DND-41 (cell line): ENCODE measurements at regions not wholly inside any gene's neighbourhood (a gene's known extent, or its start where the extent isn't known, plus 50 kb on each side); places are given as distances from the start of the nearest gene placed in this dataset.

Experiments used
- ATAC-seq: fragments of 200-7000 bp; cut with Tn5 transposase; 3 replicates; pipeline ENCODE4 v1.9.1; 2021; ENCODE audit warnings: low read depth; ENCODE audit not compliant: insufficient read depth
- DNase-seq: peaks from one replicate; pipeline ENCODE4 v3.0.0-alpha.2; 2020
- H2AFZ ChIP-seq: 2 replicates; pipeline ENCODE4 v1.6.0; 2012; ENCODE audit warnings: low read depth, low read length
- H3K27ac ChIP-seq: 2 replicates; pipeline ENCODE4 v1.5.1; 2012; ENCODE audit warnings: low read length, inconsistent platforms
- H3K27me3 ChIP-seq: fragments of 200-600 bp; sonication (generic); 2 replicates; pipeline ENCODE4 v1.6.0; 2012; ENCODE audit warnings: low read length, mild to moderate bottlenecking, inconsistent platforms; ENCODE audit not compliant: insufficient read depth, poor library complexity
- H3K36me3 ChIP-seq: 2 replicates; pipeline ENCODE4 v1.5.1; 2012; ENCODE audit warnings: low read length, inconsistent platforms; ENCODE audit not compliant: insufficient read depth
- H3K4me1 ChIP-seq: 2 replicates; pipeline ENCODE4 v1.5.1; 2012; ENCODE audit warnings: mild to moderate bottlenecking, low read length; ENCODE audit not compliant: insufficient read depth
- H3K4me2 ChIP-seq: 2 replicates; pipeline ENCODE4 v1.6.0; 2012; ENCODE audit warnings: mild to moderate bottlenecking, moderate library complexity, low read length, inconsistent platforms; ENCODE audit not compliant: insufficient read depth
- H3K4me3 ChIP-seq, 2 experiments: fragments of 200-600 bp in 1 of 2; shearing (Covaris generic) in 1 of 2; 2 replicates each; pipeline ENCODE4 v1.5.1; 2012 to 2016; ENCODE audit warnings: inconsistent platforms in 2 of 2, low read length in 2 of 2, mild to moderate bottlenecking in 2 of 2, low read depth in 1 of 2, moderate library complexity in 1 of 2
- H3K79me2 ChIP-seq: 2 replicates; pipeline ENCODE4 v1.6.0; 2012; ENCODE audit warnings: low read length, inconsistent platforms; ENCODE audit not compliant: insufficient read depth
- H3K9ac ChIP-seq: 2 replicates; pipeline ENCODE4 v1.6.0; 2012; ENCODE audit warnings: low read depth, mild to moderate bottlenecking, inconsistent platforms, low read length, moderate library complexity
- H3K9me3 ChIP-seq: 2 replicates; pipeline ENCODE4 v1.5.1; 2012; ENCODE audit warnings: low read length, moderate library complexity, mild to moderate bottlenecking, inconsistent platforms; ENCODE audit not compliant: insufficient read depth, severe bottlenecking
- H4K20me1 ChIP-seq: 2 replicates; pipeline ENCODE4 v1.6.0; 2012; ENCODE audit warnings: low read length; ENCODE audit not compliant: insufficient read depth
- CTCF ChIP-seq: IDR thresholded peaks from 2 replicates; pipeline ENCODE4 v1.5.1; 2012; ENCODE audit warnings: borderline replicate concordance, low read length, moderate library complexity, mild to moderate bottlenecking; ENCODE audit not compliant: poor library complexity, severe bottlenecking; ENCODE audit errors: extremely low read depth
- EZH2 ChIP-seq: IDR thresholded peaks from 3 replicates; pipeline ENCODE4 v1.6.1; 2012; ENCODE audit warnings: borderline replicate concordance, low read depth, mild to moderate bottlenecking, moderate library complexity, low read length, inconsistent platforms; ENCODE audit not compliant: severe bottlenecking

DNA sequence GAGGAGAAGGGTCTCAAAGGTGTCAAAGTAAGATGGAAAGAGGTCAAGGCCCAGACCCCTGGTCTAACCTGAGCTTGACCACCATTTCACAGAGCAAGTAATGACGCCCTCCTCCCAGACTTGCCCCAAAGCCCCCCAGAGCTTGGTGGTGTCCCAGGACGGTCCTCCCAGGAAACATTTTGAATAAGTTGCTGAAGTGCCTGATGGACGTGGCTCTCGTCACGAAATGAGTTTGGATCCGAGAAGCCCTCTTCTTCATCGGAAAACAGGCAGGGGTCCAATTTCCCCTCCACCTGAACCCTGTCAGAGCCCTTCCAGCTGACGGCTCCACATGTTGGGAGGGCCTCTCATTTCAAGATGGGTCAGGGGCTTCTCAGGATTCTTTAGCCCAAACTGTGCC is 54.5 kb upstream of the TPM4 start:
- H3K9me3 ChIP-seq = no peaks in the 10 kb centered on the region
- no peaks in the 10 kb centered on the region; the same call in 1 of the 2 replicates for H4K20me1 ChIP-seq
- no peak overlapping the region for H3K4me2 ChIP-seq
- no peak overlapping the region for H3K4me3 ChIP-seq
- DNase-seq (no peak), ATAC-seq (no peak)
- no peaks in the 10 kb centered on the region for H3K27me3 ChIP-seq
- no peak for TF ChIP-seq CTCF
- no peak for TF ChIP-seq EZH2
- no peak overlapping the region for H3K27ac ChIP-seq
- no peak overlapping the region for H3K9ac ChIP-seq
- no peaks in the 10 kb centered on the region for H3K36me3 ChIP-seq
- H2AFZ ChIP-seq = no peak overlapping the region
- no peaks in the 10 kb centered on the region for H3K79me2 ChIP-seq
- no peaks in the 10 kb centered on the region for H3K4me1 ChIP-seq

- Histone ChIP-seq H3K79me2 (no peaks in the 10 kb centered on the region), H3K36me3 (no peaks in the 10 kb centered on the region), H3K9ac (no peak overlapping the region), H3K27ac (no peak overlapping the region), H3K4me2 (no peak overlapping the region), H3K4me3 (no peak overlapping the region), H3K27me3 (no peaks in the 10 kb centered on the region), H4K20me1 (no peaks in the 10 kb centered on the region; the same call in 1 of the 2 replicates), H2AFZ (no peak overlapping the region), H3K9me3 (no peaks in the 10 kb centered on the region), H3K4me1 (no peaks in the 10 kb centered on the region)
- no peak for DNase-seq
- TF ChIP-seq CTCF (no peak), EZH2 (no peak)
- ATAC-seq = no peak
Measured at GRCh38 chr19:16022251-16022650, 54.0 kb upstream of the TPM4 start.

- no peak for DNase-seq
- no peak overlapping the region for H2AFZ ChIP-seq
- H3K9me3 ChIP-seq = no peaks in the 10 kb centered on the region
- no peak overlapping the region for H3K4me3 ChIP-seq
- H3K27ac ChIP-seq = no peak overlapping the region
- no peaks in the 10 kb centered on the region for H3K27me3 ChIP-seq
- H4K20me1 ChIP-seq = no peaks in the 10 kb centered on the region; the same call in 1 of the 2 replicates
- H3K4me2 ChIP-seq = no peak overlapping the region
- no peaks in the 10 kb centered on the region for H3K79me2 ChIP-seq
- TF ChIP-seq EZH2 (no peak), CTCF (no peak)
- no peak for ATAC-seq
- no peak overlapping the region for H3K9ac ChIP-seq
- no peaks in the 10 kb centered on the region for H3K4me1 ChIP-seq
- no peaks in the 10 kb centered on the region for H3K36me3 ChIP-seq
Measured at GRCh38 chr19:16022681-16023080, 53.6 kb upstream of the TPM4 start.
